Fibroblast of pulmonary artery (primary cell): ENCODE measurements at regions not wholly inside any gene's neighbourhood (a gene's known extent, or its start where the extent isn't known, plus 50 kb on each side); places are given as distances from the start of the nearest gene placed in this dataset.

Experiments used
- DNase-seq: peaks from one replicate; pipeline ENCODE4 v3.0.0-alpha.2; 2010; ENCODE audit warnings: low read depth
- H3K4me3 ChIP-seq: replicated peaks from 2 replicates; pipeline ENCODE4 v1.5.1; 2011; ENCODE audit warnings: low read depth, mild to moderate bottlenecking, control low read depth, low read length, moderate library complexity
- CTCF ChIP-seq: IDR thresholded peaks from 2 replicates; pipeline ENCODE4 v1.5.1; 2011; ENCODE audit warnings: mild to moderate bottlenecking, control low read depth, low read length, inconsistent platforms; ENCODE audit errors: missing control alignments

DNA sequence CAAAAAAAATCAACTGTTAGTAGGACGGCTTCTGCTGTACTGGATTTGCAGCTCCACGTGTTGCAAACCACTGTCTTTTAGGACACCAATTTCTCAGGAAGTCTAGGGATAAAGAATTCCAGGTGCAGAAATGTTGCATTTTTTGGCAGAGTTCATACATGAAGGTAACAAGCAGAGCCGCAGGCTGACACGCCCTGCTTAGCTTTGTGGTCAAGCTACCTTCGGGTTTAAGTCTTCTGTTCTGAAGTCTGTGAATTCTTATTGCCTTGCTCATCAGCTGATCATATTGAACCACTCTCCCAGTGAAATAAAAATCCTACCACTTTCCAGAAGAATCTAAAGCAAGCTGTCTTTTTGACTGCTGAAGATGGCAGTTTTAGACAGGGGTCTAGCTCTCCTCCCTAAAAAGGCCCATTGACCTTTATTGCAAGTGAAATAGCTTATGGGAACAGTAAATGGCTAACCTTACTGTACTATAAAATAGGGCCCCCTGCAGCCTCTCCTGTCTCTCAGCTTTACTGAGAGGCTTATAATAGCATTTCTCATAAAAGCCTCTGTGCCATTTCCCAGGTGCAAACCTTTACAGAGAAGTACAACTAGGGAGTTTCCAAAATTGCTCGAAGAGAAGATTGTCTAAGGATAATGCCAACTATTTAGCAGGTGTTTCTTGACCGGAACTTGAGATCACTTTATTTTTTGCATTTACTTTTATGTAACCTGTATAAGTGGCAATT, 262.2 kb upstream of the IL12A start:
- DNase-seq, result peak; percentile 4
- H3K4me3 ChIP-seq, result no peak overlapping the region
- no peak for TF ChIP-seq CTCF

DNA sequence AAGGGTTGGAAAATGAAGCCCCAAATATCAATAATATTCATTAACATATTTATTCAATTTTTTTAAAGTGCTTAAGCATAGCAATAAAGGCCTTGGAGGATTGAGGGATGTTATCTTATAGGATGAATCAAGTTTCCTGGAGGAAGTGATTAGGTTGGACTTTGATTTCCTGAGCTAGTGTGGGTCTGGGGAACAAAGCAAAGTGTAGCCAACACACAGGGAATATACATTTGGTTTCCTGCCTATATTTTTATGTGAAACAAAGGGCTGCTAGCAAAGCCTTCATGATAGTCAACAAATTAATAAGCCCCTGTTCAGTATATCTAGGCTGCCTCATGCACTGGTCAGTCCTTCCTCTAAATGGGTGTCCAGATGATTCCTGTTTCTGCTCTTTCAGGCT, 261.1 kb upstream of the IL12A start:
- peak; percentile 10 for DNase-seq
- H3K4me3 ChIP-seq, result no peak overlapping the region
- no peak for TF ChIP-seq CTCF

DNA sequence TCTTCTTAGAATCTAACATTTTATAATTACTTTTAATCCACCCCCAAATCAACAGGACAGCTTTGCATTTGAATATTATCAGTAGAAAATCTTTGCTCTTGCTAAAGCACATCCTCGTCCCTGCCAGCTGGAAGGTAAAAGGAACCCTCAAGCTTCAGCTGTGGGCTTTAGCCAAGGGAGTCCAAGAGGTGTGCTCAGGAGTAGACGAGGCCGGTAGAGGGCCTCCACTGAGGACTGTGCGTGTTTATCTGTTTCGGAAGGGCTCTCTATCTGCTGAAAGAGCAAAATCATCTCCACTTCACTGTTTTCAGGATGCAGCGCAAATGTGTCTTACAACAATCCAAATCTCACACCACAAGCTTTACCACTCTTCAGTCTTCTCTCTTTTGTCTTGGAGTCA, 257.4 kb upstream of the IL12A start:
- no peak for TF ChIP-seq CTCF
- H3K4me3 ChIP-seq, result no peak overlapping the region
- DNase-seq, result no peak

- DNase-seq, result peak; percentile 39
- H3K4me3 ChIP-seq, result no peak overlapping the region
Observed at GRCh38 chr3:159732172-159733111, 256.2 kb upstream of the IL12A start.

GRCh38 chr3:159733194-159733860, 255.3 kb upstream of the IL12A start:
- TF ChIP-seq CTCF, result no peak
- DNase-seq, result peak; percentile 75
- H3K4me3 ChIP-seq, result no peak overlapping the region

More at GRCh38 chr3:159732172-159733111, 256.2 kb upstream of the IL12A start:
- TF ChIP-seq CTCF, result no peak

- TF ChIP-seq CTCF, result no peak
- H3K4me3 ChIP-seq, result no peak overlapping the region
- DNase-seq, result peak; percentile 36
Observed at GRCh38 chr3:159734681-159735080, 254.0 kb upstream of the IL12A start.
